IPS-NIHi7 (cell line): ENCODE measurements at regions not wholly inside any gene's neighbourhood (a gene's known extent, or its start where the extent isn't known, plus 50 kb on each side); places are given as distances from the start of the nearest gene placed in this dataset.

Experiments
- DNase-seq: peaks from one replicate; pipeline ENCODE4 v3.0.0; 2012; ENCODE audit warnings: mixed read lengths; ENCODE audit errors: extremely low spot score

GRCh38 chr7:13293264-13294002 is 606.0 kb downstream of the ARL4A start:
- no peak for DNase-seq

DNA sequence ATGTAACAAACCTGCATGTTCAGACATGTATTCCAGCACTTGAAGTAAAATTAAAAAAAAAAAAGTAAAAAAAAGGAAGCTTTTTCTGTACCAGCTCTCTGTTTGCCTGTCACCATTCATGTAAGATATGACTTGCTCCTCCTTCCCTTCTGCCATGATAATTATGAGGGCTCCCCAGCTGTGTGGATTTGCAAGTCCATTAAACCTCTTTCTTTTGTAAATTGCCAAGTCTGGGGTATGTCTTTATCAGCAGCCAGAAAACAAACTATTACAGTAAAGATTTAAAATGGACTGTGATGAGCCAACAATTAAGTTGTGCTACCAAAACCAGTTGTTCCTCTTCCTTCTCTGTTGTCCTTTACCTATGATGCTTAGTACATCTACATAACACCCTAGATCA is 619.6 kb downstream of the ARL4A start:
- no peak for DNase-seq

DNA sequence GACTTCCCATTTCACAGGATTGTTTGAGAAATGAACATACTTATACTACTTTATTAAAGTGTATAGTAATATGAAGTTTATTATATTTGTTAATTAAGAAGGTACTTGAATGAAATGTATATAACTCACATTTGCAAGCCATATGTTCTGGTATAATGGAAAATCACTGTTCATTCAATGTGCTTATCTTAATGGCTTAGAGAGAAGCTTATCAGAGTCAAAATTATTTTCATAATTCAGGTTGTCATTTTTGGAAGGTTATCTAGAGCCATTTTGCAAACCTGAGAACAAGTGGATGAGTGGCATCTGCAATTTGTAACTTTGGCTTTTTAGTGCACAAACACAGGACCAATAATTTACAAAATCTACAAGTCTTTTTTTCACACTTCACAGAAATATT is 621.0 kb downstream of the ARL4A start:
- no peak for DNase-seq

GRCh38 chr7:13309535-13309934 is 622.1 kb downstream of the ARL4A start:
- no peak for DNase-seq

DNA sequence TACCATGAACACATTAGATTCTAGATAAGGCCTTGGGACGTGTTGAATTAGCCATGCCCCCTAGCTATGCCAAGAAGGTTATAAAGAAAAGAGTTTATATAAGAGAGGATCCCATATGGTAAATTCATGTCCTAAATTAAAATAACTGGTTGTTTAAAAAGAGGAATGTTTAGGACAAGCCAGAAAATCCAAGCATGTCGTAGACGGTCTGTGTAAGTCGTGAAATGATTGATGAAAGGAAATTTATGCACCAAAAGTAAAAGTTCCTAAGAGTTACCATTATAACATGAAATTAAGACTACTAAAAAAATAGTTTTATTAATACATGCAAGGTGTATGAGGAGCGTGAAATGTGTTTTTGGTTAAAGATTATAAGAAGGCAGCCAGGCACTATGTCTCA is 624.9 kb downstream of the ARL4A start:
- DNase-seq: no peak

GRCh38 chr7:13320333-13320732 is 632.9 kb downstream of the ARL4A start:
- no peak for DNase-seq

GRCh38 chr7:13321316-13321715 is 633.9 kb downstream of the ARL4A start:
- DNase-seq: no peak

DNA sequence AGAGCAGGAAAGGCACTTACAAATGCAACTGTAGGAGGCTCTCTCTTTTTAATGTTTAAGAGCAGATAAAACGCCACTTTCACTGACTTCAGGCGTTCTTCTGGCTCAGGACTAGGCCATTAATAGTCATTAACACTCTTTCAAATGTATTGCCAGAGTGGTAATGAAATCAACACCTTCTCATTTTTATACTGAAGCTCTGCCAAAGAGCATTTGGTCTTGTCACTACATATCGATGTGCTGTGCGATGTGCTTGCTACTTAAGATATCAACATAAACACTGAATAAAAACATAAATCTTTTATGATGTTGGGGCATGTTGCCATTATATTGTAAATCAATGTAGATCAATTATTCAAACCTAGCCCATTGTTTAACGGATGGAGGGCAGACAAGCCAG is 634.7 kb downstream of the ARL4A start:
- DNase-seq: no peak

DNA sequence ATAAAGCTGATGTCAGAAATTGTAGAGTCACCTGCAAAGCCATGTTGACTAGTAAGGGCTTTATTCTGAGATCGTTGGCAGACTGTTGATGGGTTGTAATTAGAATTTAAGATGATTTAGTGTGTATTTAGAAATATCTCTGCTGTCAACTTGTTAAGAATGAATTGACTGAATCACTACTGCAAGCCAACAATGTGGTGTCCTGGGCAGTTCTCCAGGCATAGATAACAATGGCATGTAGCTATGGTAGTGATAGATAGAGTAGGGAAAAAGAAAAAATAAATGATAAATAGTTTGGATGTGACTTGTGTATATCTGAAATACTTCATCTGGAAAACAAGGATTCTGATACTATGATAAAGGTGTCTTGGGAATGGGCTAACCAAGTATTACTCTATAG is 640.2 kb downstream of the ARL4A start:
- DNase-seq: no peak

- no peak for DNase-seq
Observed at GRCh38 chr7:13333371-13333770, 645.9 kb downstream of the ARL4A start.

GRCh38 chr7:13336227-13336626 is 648.8 kb downstream of the ARL4A start:
- no peak for DNase-seq

DNA sequence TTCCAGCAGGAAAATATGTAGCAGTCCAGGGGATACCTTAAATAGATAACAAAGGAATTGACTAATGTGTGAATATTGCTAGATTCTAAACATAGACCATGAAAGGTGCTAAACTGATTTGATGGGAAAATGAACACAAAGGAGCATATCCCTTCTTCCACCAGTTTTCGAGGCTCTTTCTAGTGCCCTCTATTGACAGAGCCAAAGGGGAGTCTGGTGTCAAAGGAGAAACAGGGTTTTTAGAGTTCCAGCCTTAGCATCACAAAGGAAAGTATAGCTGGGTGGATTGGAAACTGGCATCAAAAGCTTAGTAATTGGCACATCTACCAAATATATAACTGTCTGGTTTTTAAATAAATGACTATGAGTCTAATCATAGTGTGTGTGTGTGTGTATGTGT is 636.8 kb downstream of the ETV1 start:
- DNase-seq: peak; percentile 11

DNA sequence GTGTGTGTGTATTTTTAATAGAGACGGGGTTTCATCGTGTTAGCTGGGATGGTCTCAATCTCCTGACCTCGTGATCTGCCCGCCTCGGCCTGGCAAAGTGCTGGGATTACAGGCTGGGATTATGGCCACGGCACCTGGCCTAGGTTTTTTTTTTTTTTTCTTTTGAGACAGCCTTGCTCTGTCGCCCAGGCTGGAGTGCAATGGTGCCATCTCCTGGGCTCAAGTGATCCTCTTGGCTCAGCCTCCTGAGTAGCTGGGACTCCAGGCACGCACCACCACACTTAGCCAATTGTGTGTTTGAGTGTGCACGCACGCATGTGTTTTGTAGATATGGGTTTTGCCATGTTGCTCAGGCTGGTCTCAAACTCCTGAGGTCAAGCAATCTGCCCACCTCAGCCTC is 629.8 kb downstream of the ETV1 start:
- no peak for DNase-seq

DNA sequence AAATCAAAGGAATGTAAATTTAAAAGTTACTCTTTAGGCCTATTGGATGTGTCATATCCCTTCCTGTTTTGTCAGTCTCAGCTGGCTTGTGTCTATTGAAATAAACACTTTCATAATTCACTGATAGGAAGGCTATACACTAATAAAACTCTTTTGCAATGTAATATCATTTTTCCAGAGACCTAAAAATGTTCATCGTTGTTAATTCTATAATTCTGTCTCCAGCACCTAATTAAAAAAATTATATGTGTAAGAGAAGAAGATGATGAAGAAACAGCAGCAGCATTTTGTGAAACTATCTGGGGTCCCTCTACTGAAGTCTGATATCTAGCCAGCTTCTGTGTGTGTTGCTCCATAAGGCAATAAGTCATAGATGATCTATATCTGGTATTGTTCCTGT is 602.7 kb downstream of the ETV1 start:
- no peak for DNase-seq

DNA sequence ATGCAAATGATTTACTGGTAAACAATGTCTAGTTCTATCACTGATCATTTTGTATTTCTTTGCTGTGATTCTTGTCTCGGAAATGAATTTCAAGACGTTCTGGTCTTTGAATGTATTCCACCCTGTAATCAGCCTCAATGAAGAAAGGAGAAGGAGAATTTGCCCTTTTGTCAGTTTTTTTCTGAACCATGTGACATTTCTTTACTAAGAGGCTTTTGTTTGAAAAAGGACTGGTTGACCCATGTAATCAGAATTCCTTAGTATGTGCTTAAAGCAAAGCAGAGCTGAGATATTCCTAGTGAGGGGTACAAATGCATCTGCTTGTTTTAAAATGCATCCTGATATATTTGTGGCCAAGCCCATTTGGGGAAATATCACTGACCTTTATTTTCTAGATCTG is 581.6 kb downstream of the ETV1 start:
- DNase-seq: no peak

GRCh38 chr7:13411151-13411550 is 578.3 kb downstream of the ETV1 start:
- DNase-seq: no peak

DNA sequence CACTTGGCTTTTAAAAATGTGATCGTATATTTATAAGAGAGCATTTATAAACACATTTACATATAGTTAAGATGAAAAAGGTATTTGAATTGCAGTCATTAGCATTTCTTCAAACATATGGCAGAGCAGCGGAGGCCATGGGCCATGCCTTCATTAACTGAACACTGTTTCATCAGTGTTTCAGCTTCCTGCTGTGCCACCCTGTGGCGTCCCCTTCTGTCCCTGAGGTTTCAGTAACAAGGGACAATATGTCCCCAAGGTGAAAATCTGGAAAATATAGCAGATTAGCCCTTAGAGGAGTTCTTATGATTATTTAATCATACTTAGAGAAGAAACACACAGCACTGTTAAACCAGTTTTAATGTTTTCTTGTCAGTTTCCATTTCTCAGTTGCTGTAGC is 577.8 kb downstream of the ETV1 start:
- DNase-seq: no peak

- DNase-seq: no peak
Observed at GRCh38 chr7:13414181-13414580, 575.3 kb downstream of the ETV1 start.

DNA sequence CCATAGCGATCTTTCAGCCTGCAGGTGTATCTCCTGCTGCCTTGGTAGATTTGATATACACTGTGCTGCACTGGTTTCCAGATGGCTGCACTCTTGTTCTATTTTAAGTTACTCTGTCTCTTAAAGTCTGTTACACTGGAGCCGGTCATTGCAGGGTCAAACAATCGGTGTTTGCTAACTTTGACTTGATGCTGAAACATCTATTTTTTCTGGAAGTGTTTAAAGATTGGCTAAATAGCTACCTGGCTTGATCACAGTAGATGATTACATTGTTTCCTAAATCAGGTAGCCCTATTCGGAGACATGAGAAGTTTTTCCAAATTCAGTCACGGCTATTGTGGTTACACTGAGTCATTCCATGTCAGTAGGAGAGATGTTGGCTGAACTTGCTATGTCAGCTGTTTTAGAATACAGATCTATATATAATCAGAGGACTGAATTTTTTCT is 574.8 kb downstream of the ETV1 start:
- no peak for DNase-seq

- DNase-seq: no peak
Observed at GRCh38 chr7:13416071-13416470, 573.4 kb downstream of the ETV1 start.

DNA sequence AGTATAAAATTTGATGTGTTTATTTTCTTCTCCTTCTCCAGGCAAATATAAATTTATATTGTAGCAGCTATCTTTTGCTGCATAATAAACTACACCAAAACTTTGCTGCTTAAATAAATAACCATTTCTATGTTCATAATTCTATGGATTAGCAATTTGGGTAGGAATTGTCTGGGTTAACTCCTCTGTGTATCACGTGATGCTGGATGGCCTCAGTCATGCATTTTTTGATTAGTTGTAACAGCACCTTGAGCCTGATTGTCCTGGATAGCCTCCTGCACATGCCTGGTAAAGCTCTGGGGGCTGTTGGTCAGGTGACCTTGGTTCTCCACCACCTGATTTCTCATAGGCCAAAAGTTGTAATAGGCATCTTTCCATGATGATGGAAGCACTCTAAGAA is 572.9 kb downstream of the ETV1 start:
- no peak for DNase-seq

- no peak for DNase-seq
Observed at GRCh38 chr7:13420726-13421125, 568.7 kb downstream of the ETV1 start.

DNA sequence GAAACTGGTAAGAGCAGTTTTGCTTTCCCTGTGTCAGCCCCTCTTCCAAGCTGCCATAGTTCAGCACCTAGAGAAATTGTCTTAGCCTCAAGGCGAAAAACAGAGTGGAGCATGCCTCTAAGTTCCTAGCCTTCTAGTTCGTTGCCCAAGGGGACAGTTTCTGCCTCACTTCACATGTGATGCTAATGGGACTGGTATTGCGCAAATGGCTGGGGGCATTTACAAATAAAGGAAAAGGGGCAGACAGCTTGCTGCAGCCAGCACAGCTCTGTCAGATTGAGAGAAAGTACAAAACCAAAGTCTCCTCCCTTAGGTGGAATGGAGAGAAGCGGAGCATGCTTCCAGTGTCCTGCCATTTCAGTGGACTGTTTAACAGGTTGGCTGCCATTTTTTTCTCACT is 567.7 kb downstream of the ETV1 start:
- DNase-seq: no peak

GRCh38 chr7:13433946-13434345 is 555.5 kb downstream of the ETV1 start:
- no peak for DNase-seq
